ENCODE measurements at regions not wholly inside any gene's neighbourhood (a gene's known extent, or its start where the extent isn't known, plus 50 kb on each side); places are given as distances from the start of the nearest gene placed in this dataset.

GRCh38 chr3:24639481-24640329 is 145.1 kb upstream of the THRB start:
- H3K27ac ChIP-seq = no peak overlapping the region
- no peak for DNase-seq (ENCODE audit: low read depth, low spot score)

GRCh38 chr3:24640330-24640877 is 145.8 kb upstream of the THRB start:
- no peak overlapping the region for H3K27ac ChIP-seq
- DNase-seq (ENCODE audit: low read depth, low spot score) = no peak

- no peak overlapping the region for H3K27ac ChIP-seq
- no peak for DNase-seq (ENCODE audit: low read depth, low spot score)
These were observed 147.0 kb upstream of the THRB start for GRCh38 chr3:24641628-24642027.

GRCh38 chr3:24645047-24645446 is 150.4 kb upstream of the THRB start:
- no peak for DNase-seq (ENCODE audit: low read depth, low spot score)
- H3K27ac ChIP-seq = no peak overlapping the region

GRCh38 chr3:24646790-24647189 is 152.1 kb upstream of the THRB start:
- DNase-seq (ENCODE audit: low read depth, low spot score) = no peak
- H3K27ac ChIP-seq = no peak overlapping the region

GRCh38 chr3:24648063-24648462 is 153.4 kb upstream of the THRB start:
- H3K27ac ChIP-seq = no peak overlapping the region
- no peak for DNase-seq (ENCODE audit: low read depth, low spot score)

GRCh38 chr3:24650839-24651238 is 156.2 kb upstream of the THRB start:
- no peak for DNase-seq (ENCODE audit: low read depth, low spot score)
- H3K27ac ChIP-seq = no peak overlapping the region

- H3K27ac ChIP-seq = no peak overlapping the region
- no peak for DNase-seq (ENCODE audit: low read depth, low spot score)
These were observed 163.3 kb upstream of the THRB start for GRCh38 chr3:24657870-24658510.

GRCh38 chr3:24661175-24661584 is 166.5 kb upstream of the THRB start:
- no peak overlapping the region for H3K27ac ChIP-seq
- DNase-seq (ENCODE audit: low read depth, low spot score) = no peak

- no peak for DNase-seq (ENCODE audit: low read depth, low spot score)
- H3K27ac ChIP-seq = no peak overlapping the region
These were observed 168.0 kb upstream of the THRB start for GRCh38 chr3:24662449-24663345.

- no peak overlapping the region for H3K27ac ChIP-seq
- no peak for DNase-seq (ENCODE audit: low read depth, low spot score)
These were observed 168.8 kb upstream of the THRB start for GRCh38 chr3:24663406-24663805.

GRCh38 chr3:24668039-24668438 is 173.4 kb upstream of the THRB start:
- no peak for DNase-seq (ENCODE audit: low read depth, low spot score)

GRCh38 chr3:24670871-24671270 is 176.2 kb upstream of the THRB start:
- no peak for DNase-seq (ENCODE audit: low read depth, low spot score)
- no peak overlapping the region for H3K27ac ChIP-seq

More at GRCh38 chr3:24668039-24668438, 173.4 kb upstream of the THRB start:
- no peak overlapping the region for H3K27ac ChIP-seq

- no peak overlapping the region for H3K27ac ChIP-seq
- DNase-seq (ENCODE audit: low read depth, low spot score) = no peak
These were observed 178.9 kb upstream of the THRB start for GRCh38 chr3:24673596-24673995.

- no peak for DNase-seq (ENCODE audit: low read depth, low spot score)
- no peak overlapping the region for H3K27ac ChIP-seq
These were observed 179.6 kb upstream of the THRB start for GRCh38 chr3:24674261-24674660.

GRCh38 chr3:24678021-24678420 is 183.4 kb upstream of the THRB start:
- no peak for DNase-seq (ENCODE audit: low read depth, low spot score)
- no peak overlapping the region for H3K27ac ChIP-seq

- H3K27ac ChIP-seq = no peak overlapping the region
- peak; percentile 74 for DNase-seq (ENCODE audit: low read depth, low spot score)
These were observed 183.8 kb upstream of the THRB start for GRCh38 chr3:24678421-24678865.

GRCh38 chr3:24679429-24679828 is 184.8 kb upstream of the THRB start:
- no peak for DNase-seq (ENCODE audit: low read depth, low spot score)

GRCh38 chr3:24680214-24680967 is 185.7 kb upstream of the THRB start:
- no peak for DNase-seq (ENCODE audit: low read depth, low spot score)
- H3K27ac ChIP-seq = no peak overlapping the region

More at GRCh38 chr3:24679429-24679828, 184.8 kb upstream of the THRB start:
- H3K27ac ChIP-seq = no peak overlapping the region

GRCh38 chr3:24682141-24682547 is 187.5 kb upstream of the THRB start:
- no peak for DNase-seq (ENCODE audit: low read depth, low spot score)
- peak overlapping the region; percentile 41 for H3K27ac ChIP-seq
